ENCODE measurements at regions not wholly inside any gene's neighbourhood (a gene's known extent, or its start where the extent isn't known, plus 50 kb on each side); places are given as distances from the start of the nearest gene placed in this dataset.
"Not testable (repeated sequence)": the region's sequence is repeated elsewhere in the genome, so short reads cannot be mapped to it uniquely, and the experiment has no call there.

GRCh38 chr7:109895536-109895935 is 1195.4 kb upstream of the LRRN3 start:
- TF ChIP-seq ZNF354C (tag by site-specific recombination; IDR thresholded peaks at IDR 0.05; ENCODE audit: borderline replicate concordance, low read depth) = no peak
- no peak for TF ChIP-seq REST (tag by site-specific recombination; IDR thresholded peaks at IDR 0.05)
- no peak for TF ChIP-seq ZNF701 (tag by site-specific recombination; IDR thresholded peaks at IDR 0.05)
- TF ChIP-seq RBAK (tag by site-specific recombination; IDR thresholded peaks at IDR 0.05) = no peak
- TF ChIP-seq ZNF366 (tag by site-specific recombination; conservative IDR thresholded peaks at IDR 0.05) = no peak
- TF ChIP-seq HOXA7 (CRISPR knock-in tag; IDR thresholded peaks at IDR 0.05; ENCODE audit: borderline replicate concordance) = no peak
- CTCF ChIA-PET = no interaction called here
- Histone ChIP-seq H3K27ac (ENCODE audit: extremely low read depth, low read depth, low read length) (no peak overlapping the region), H3K4me1 (ENCODE audit: control insufficient read depth, insufficient read depth, low read length) (no peaks in the 10 kb centered on the region), H3K9me3 (ENCODE audit: control insufficient read depth, insufficient read depth, low read depth, low read length) (no peaks in the 10 kb centered on the region), H3K4me3 (ENCODE audit: low read depth, low read length) (no peak overlapping the region), H3K36me3 (ENCODE audit: control insufficient read depth in 2 of 2, insufficient read depth in 1 of 2, low read length in 2 of 2) (no peaks in the 10 kb centered on the region)
- POLR2A ChIA-PET = no interaction called here

GRCh38 chr7:109901926-109902325 is 1189.0 kb upstream of the LRRN3 start:
- H3K9me3 ChIP-seq (ENCODE audit: control insufficient read depth, insufficient read depth, low read depth, low read length) = no peaks in the 10 kb centered on the region
- TF ChIP-seq ZNF266 (tag by site-specific recombination; IDR thresholded peaks at IDR 0.05; ENCODE audit: low read depth) (no peak), ZNF664 (tag by site-specific recombination; IDR thresholded peaks at IDR 0.05) (no peak), ZSCAN4 (tag by site-specific recombination; IDR thresholded peaks at IDR 0.05) (no peak), ZFP3 (tag by site-specific recombination; IDR thresholded peaks at IDR 0.05; ENCODE audit: low read depth) (no peak), ELK4 (IDR thresholded peaks at IDR 0.05; ENCODE audit: borderline replicate concordance, low read depth, low read length) (no peak), ZNF513 (tag by site-specific recombination; IDR thresholded peaks at IDR 0.05) (no peak), ZNF514 (tag by site-specific recombination; IDR thresholded peaks at IDR 0.05) (no peak), FEZF1 (tag by site-specific recombination; IDR thresholded peaks at IDR 0.05) (no peak), ZEB2 (tag by site-specific recombination; IDR thresholded peaks at IDR 0.05) (no peak), ZNF501 (tag by site-specific recombination; IDR thresholded peaks at IDR 0.05) (no peak)
- no peaks in the 10 kb centered on the region for H3K36me3 ChIP-seq (ENCODE audit: control insufficient read depth in 2 of 2, insufficient read depth in 1 of 2, low read length in 2 of 2)
- no peaks in the 10 kb centered on the region for H3K4me1 ChIP-seq (ENCODE audit: control insufficient read depth, insufficient read depth, low read length)
- no peak overlapping the region for H3K4me3 ChIP-seq (ENCODE audit: low read depth, low read length)
- CTCF ChIA-PET = no interaction called here
- H3K27ac ChIP-seq (ENCODE audit: extremely low read depth, low read depth, low read length) = no peak overlapping the region
- POLR2A ChIA-PET = no interaction called here

- CTCF ChIA-PET = interaction anchor here (0.6 kb wide), 1 partner anchor 22 kb away, joined by 3 read pairs; no protein-coding TSS in a partner anchor
- H3K4me3 ChIP-seq (ENCODE audit: low read depth, low read length); POLR2A ChIA-PET; H3K36me3 ChIP-seq (ENCODE audit: control insufficient read depth in 2 of 2, insufficient read depth in 1 of 2, low read length in 2 of 2); H3K9me3 ChIP-seq (ENCODE audit: control insufficient read depth, insufficient read depth, low read depth, low read length); H3K27ac ChIP-seq (ENCODE audit: extremely low read depth, low read depth, low read length); H3K4me1 ChIP-seq (ENCODE audit: control insufficient read depth, insufficient read depth, low read length): not testable (repeated sequence)
These were observed 1185.4 kb upstream of the LRRN3 start for GRCh38 chr7:109905368-109906065.
